ENCODE measurements at regions not wholly inside any gene's neighbourhood (a gene's known extent, or its start where the extent isn't known, plus 50 kb on each side); places are given as distances from the start of the nearest gene placed in this dataset.
"Not testable (repeated sequence)": the region's sequence is repeated elsewhere in the genome, so short reads cannot be mapped to it uniquely, and the experiment has no call there.

DNA sequence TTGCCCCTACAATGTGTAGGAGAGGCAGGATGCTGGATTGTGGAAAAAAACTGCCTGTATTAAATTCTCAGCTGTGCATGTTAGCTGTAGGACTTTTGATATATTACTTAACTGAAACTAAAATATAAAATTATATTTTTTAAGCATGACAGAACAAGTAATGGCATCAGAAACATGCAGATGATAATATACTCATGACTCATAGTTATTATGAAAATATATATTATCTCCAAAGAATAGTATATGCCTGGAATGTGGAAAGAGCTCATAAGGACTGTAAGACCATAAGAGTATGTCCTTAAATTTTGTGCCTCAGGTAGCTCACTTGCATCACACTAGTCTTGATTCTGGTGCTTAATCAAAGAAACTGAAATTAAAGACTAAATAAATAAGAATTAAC, 1100.6 kb downstream of the TECRL start:
- no peak for DNase-seq (ENCODE audit: extremely low read depth in 1 of 2, low read depth in 1 of 2)

DNA sequence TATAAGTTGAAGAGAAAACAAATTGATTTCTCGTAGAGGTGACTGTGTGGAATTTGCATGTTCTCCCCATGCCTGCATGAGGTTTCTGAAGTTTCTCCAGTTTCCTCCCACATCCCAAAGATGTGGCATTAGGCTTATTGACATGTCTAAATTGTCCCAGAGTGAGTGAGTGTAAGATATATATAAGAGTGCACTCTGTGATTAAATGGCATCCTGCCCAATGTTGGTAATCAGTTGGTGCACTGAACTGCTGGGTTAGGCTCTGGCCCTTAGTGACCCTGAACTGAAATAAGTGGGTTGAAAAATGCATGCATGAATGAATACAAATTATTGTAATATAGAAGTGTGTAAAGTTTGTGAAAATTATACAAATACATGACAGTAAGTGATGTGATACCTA, 1106.5 kb downstream of the TECRL start:
- DNase-seq (ENCODE audit: extremely low read depth in 1 of 2, low read depth in 1 of 2) = no peak

DNA sequence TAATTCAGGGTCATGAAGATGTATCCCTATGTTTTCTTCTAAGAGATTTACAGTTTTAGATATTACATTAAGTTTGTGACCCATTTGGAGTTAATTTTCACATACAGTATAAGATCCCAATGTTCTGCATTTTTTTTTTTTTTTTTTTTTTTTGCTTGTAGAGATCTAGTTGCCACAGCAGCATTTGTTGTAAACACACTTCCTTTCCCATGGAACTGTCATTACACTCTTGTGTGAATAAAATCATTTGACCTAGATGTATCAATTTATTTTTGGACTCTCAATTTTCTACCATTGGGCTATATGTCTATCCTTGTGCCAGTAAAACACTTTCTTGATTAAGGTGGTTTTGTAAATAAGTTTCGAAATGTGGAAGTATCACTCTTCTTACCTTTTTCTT, 1107.2 kb downstream of the TECRL start:
- DNase-seq (ENCODE audit: extremely low read depth in 1 of 2, low read depth in 1 of 2) = no peak

DNA sequence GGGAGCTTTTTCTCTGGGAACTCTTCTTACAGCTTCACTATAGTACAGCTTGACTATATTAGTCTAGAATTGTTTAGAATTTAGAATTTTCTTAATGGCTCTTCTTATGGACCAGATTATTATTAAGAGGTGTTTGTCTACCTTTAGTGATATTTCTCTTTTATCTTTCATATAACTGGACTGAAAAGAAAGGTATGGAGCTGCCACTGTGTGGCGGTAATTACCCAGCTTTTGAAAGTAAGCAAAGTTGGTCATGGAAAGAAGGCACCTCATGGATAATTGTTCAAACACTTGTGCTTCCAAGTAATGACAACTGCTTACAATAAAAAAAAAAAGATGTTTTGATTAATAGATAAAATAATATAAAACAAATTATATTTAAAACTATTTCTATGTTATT, 1112.5 kb downstream of the TECRL start:
- no peak for DNase-seq (ENCODE audit: extremely low read depth in 1 of 2, low read depth in 1 of 2)

DNA sequence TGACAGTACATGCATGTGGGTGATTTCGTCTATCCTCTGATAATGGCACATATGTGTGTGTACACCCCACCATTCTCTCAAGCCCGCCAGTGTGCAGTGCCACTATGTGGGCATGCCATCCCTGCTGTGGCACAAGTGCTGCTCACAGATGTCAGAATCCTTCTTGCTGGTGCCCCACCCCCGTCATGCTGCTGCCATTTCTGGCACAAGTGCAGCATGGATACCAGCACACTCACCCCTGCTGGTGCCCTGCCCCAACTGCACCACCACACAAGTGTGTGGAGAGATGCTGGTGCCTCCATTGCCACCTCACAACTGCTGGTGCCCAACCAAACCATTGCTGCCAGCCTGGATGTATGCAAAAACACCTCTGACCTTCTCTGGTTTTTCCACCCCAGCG, 1133.8 kb downstream of the TECRL start:
- no peak for DNase-seq (ENCODE audit: extremely low read depth in 1 of 2, low read depth in 1 of 2)

DNA sequence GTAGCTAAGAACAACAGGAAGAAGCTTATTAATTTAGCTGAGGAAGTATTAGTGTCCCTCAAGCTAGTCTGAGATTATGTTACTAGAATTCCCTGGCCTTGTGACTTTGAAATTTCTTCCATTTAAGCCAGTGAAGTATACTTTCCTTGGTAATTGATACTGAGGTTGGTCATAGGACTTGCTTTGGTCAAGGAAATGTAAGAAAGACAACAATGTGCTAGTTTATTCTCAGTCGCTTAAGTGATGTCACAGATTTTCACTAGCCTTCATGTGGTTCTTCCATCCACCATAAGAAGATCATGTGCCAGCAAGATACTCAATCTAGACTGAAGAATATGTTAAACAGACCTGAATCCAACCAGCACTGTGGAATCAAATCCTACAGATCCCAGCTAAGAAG, 1140.1 kb downstream of the TECRL start:
- no peak for DNase-seq (ENCODE audit: extremely low read depth in 1 of 2, low read depth in 1 of 2)

DNA sequence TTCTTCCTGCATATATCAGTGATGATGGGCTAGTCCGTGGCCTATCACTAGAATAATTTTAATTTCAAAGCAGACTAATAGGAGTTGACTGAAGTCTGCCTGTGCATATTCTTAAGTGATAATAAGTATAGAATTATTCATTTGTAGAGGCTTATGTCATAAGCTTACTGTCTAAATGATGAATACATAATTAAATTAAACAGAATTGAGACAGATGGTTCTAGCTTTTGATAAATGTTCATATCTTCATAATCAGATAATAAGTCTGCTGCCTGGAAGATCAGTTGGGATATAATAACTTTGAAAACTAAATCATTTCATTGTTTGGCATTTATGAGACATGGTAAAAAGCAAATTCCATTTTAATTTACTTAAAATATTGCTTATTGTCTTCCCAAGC, 1175.6 kb downstream of the TECRL start:
- DNase-seq (ENCODE audit: extremely low read depth in 1 of 2, low read depth in 1 of 2) = no peak

DNA sequence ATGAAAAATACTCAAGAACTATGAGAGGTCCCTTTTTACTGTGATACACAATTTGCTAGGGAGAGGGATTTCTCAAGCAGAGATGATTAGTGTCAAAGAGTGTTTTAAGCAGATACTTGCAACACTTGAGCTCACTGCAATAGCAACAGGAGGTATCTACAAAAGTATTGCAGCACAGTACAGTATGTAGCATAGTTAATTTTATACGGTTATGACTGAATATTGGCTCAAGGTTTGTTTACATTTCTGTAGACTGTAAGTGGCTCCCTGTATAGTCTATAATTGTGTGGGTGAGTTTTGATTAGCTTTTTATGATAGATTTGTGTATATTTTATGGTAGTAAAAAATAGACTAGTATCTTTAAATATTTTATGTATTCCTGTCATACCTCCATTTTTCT, 1177.2 kb downstream of the TECRL start:
- no peak for DNase-seq (ENCODE audit: extremely low read depth in 1 of 2, low read depth in 1 of 2)

DNA sequence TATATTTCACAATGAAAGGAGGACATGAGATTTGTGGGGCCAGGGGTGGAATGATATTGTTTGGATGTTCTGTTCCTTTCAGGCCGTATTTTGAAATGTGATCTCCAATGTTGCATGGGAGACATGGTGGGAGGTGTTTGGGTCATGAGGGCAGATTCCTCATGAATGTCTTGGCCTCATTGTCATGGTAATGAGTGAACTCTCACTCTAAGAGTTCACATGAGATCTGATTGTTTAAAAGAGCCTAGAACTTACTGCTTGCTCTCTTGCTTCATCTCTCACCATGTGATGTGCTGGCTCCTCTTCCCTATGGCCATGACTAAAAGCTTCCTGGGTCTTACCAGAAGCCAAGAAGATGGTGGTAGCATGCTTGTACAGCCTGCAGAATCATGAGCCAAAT, 1183.0 kb downstream of the TECRL start:
- no peak for DNase-seq (ENCODE audit: extremely low read depth in 1 of 2, low read depth in 1 of 2)

DNA sequence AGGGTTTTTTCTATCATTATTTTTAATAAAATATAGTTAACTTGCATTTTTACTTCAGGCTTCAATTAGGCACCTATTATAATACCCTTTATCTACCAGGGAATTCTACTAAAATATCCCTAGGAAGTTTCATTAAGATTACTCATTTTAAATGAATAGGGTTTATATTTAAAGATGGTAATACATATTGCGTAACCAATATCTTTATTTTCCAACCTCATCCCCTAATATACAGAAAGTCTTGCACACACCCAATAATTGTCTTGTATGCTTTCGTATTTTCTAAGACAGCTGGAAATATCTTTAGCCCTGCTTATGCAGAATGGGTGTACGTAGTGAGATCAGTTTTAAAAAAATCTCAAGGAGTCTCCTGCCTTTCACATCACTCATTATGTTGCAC, 1186.8 kb downstream of the TECRL start:
- no peak for DNase-seq (ENCODE audit: extremely low read depth in 1 of 2, low read depth in 1 of 2)

DNA sequence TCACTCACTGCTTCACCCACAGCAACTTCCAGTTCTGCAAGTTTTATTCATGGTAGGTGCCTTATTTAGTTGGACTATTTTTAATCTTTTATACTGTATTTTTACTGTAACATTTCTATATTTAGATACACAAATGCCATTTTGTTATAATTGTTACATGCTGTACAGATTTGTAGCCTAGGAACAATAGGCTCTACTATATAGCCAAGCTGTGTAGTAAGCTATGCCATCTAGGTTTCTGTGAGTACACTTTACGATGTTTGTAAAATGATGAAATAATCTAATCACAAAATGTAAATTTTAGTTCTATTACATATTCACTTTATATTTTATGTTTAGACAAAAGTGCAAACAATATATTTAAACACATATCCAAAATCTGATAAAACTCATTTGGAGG, 1187.8 kb downstream of the TECRL start:
- no peak for DNase-seq (ENCODE audit: extremely low read depth in 1 of 2, low read depth in 1 of 2)

DNA sequence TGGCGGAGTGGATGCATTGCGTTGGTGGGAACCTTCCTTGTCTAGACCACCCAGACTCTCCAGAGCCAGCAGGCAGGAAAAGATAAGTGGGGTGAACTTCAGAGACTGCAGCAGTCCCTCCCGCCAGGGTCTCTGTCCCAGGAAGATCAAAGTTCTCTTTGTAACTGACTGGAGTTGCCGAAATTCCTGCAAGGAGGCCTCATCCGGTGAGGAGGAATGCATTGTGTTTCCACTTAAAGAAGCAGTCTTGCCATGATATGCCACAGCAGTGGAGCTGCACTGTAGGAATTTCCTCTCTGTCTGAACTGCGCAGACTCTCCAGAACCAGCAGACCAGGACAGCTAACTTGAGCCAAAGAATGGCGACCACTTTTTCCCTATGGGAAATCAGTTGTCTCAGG, 1190.4 kb downstream of the TECRL start:
- DNase-seq (ENCODE audit: extremely low read depth in 1 of 2, low read depth in 1 of 2) = no peak

DNA sequence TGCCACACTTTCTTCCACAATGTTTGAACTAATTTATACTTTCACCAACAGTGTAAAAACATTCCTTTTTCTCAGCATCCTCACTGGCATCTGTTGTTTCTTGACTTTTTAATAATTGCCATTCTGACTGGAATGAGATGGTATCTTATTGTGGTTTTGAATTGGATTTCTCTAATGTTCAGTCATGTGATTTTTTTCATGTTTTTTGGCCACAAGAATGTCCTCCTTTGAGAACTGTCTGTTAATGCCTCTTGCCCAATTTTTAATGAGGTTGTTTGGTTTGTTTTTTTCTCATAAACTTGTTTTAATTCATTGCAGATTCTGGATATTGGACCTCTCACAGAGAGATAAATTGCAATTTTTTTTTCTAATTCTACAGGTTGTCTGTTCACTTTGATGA, 1195.2 kb downstream of the TECRL start:
- no peak for DNase-seq (ENCODE audit: extremely low read depth in 1 of 2, low read depth in 1 of 2)

DNA sequence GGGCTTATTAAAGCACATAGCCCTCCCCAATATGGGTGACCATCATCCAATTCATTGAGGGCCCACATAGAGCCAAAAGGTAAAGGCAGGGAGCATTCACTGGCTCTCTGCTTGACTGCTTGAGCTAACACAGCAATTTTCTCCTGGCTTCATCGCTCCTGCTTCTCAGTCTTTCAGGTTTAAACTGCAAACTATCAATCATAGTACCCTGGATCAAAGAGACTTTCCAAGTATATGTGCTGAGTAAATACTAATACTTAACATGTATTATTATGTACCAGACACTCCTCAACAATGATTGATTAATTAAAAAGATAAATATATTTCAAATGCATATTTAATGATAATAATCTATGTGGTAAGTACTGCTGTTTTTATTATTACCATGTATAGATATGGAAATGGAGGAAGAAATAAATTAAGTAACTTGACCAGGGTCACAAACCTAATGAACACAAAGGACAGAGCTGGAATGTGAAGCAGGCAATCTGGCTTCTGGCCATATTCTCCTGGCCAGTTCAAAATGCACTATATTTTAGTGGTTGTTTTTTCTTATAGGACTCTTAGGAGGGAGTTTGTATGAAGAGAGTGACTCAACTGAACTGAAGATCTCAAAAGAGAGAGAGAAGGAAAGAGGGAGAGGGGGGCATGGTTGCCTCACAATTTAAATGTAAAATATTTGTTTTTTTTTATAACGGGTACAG, 1197.3 kb downstream of the TECRL start:
- no peak for DNase-seq (ENCODE audit: extremely low read depth in 1 of 2, low read depth in 1 of 2)

DNA sequence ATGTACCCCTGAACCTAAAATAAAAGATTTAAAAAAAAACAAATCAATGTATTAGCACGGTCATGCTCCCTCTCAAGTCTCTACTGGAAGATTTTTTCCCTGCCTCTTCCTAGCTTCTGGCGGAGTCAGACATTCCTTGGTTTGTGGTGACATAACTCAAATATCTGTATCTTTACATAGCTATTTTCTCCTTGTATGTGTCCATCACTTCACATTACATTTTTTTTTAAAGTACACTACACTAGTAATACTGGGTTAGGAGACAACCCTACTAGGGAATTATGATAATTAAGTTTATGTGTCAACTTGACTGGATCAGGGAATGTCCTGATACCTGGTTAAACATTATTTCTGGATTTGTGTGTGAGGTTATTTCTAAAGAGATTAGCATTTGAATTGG, 1197.9 kb downstream of the TECRL start:
- DNase-seq (ENCODE audit: extremely low read depth in 1 of 2, low read depth in 1 of 2) = no peak

DNA sequence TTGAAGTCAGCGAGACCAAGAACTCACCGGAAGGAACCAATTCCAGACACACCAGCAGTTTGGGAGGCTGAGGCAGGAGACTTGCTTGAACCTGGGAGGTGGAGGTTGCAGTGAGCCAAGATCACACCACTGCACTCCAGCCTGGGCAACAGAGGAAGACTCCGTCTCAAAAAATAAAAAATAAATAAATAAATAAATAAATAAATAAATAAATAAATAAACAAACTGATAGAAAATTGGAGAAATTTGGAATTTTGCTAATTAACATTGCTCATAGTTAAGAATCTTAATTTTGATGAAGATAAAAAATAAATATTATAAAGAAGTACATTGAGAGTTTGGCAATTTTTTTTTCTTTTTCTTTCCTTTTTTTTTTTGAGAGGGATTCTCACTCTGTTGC, 1216.2 kb downstream of the TECRL start:
- not testable (repeated sequence) for DNase-seq (ENCODE audit: extremely low read depth in 1 of 2, low read depth in 1 of 2)

DNA sequence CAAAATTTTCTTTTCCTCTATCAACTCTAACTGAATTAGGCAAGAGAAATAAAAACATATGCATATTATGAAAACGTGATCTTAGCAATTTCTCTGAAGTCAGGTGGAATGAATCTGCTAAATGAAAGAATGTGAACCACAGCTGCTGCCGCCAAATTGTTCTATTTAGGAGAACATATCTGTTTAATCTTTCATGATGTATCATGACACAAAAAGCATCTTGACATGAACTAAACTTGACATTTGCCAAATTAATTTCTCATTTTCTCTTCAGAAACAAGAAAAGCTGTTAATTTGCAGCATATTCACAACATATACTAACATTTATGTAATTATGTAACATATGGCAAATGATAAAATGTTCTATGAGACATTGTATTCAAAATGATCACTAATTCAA, 1237.9 kb downstream of the TECRL start:
- DNase-seq (ENCODE audit: extremely low read depth in 1 of 2, low read depth in 1 of 2) = no peak

DNA sequence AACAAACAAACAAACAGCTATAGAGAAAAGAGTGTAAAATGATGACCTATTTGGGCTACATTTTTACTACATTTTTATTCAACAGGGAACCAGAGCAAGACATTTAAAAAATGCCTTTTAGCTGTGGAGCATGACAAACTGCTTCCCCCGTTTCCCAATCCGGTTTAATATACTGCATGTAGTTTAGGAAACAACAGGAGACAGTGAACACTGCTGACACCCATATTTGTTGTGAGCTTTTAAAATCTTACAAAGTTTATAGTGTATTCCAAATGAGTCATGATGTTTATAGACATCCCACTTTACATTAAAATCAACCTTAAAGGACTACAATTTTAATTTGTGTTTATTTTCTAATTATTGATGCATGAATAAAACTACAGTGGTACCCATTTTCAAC, 1238.3 kb downstream of the TECRL start:
- DNase-seq (ENCODE audit: extremely low read depth in 1 of 2, low read depth in 1 of 2) = no peak

DNA sequence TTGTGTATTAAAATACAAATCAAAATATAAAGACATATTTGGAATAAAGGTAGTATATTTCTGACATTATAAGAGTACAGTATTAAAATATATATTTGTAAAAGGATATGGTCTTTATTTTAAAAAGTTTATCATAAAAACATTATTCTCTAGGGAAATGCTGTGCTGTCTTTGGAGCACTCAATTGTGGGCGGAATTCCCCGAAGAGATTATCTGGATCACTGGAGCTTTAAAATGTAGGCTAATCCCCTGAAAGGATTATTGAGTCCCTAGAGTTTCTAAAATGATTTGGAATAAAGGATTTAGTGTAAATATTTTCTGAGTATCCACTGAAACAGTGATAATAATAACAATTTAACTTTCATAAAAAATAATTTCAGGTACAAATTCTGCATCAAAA, 1239.4 kb downstream of the TECRL start:
- DNase-seq (ENCODE audit: extremely low read depth in 1 of 2, low read depth in 1 of 2) = no peak

DNA sequence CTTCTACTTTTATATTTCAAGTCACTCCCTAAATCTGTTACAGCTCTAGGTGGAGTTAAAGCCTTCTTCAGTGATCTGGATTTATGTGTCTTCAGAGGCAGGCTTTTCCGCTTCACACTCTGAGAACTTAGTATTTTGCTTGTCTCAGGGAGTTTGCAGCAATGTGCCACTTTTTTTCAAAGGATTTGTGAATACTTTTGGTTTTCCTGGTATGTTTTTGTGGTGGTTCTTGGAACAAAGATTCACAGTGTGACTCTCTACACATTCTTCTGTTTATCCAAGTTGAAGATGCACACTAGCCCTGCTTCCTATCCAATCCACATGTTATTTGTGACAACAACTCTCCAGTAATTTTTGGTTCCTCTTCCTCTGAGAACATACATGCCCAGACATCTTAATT, 1253.7 kb downstream of the TECRL start:
- no peak for DNase-seq (ENCODE audit: extremely low read depth in 1 of 2, low read depth in 1 of 2)

DNA sequence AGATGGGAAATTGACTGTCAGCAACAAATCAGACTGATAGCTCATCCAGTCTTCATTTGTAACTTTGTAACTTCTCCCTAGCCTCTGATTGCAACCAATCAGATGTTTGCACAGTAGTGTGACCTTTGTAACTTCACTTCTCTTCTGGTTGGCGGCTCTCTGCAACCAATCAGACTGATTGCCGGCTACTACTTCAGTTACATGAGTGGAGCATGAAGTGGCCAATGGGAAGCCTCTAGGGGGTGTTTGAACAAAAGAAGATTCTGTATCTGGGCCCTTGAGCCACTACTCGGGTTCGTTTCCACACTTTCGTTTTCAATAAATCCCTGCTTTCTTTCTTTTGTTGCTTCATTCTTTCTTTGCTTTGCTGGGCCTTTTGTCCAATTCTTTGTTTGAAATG, 1285.8 kb downstream of the TECRL start:
- DNase-seq (ENCODE audit: extremely low read depth in 1 of 2, low read depth in 1 of 2) = no peak

DNA sequence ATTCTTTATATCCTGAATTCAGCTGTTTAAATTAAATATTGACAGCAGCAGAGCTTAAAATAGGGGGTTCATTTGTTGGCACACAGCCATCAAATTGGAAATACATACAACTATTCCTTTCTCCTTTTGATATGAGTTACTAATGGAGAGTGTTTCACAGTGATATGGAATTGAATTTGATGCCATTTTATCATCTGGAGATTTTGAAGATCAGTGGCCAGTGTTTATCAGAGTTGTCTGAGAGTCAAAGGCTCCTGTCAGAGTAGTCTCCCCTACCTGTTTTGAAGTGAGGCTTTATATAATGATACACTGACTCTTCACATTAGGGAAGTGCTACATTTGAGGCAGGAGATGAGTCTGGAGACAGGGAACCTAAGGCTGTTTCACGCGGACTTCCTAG, 1286.3 kb downstream of the TECRL start:
- no peak for DNase-seq (ENCODE audit: extremely low read depth in 1 of 2, low read depth in 1 of 2)

DNA sequence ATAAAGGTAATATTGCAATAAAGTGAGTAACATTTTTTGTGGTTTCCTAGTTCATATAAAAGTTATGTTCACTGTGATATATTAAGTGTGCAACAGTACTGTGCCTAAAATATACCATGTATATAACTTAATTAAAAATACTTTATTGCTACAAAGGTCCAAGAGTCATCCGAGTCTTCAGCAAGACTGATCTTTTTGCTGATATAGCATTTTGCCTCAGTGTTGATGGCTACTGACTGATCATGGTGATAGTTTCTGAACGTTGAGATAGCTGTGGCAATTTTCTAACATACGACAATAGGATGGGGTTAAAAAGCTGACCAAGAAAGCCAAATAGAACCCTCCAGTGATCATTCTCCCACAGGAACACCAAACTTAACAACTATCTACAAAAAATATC, 1302.7 kb downstream of the TECRL start:
- no peak for DNase-seq (ENCODE audit: extremely low read depth in 1 of 2, low read depth in 1 of 2)

DNA sequence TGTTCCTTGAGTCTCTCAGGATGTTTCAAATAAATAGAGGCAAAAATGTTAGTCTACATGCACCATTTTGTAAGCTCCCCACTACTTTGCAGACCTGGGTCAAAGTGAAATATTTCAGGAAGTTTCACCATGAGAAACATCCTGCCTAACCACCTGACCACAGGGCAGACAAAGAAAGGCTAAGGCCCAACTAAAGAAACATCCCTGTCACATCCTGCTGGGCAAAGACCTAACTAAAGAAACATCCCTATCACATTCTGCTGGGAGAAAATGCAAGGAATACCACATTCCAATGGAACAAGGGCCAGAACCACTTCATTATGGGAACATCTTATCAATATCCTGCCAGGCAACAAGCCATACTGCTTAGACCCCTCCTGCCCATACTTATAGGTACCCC, 1303.4 kb downstream of the TECRL start:
- no peak for DNase-seq (ENCODE audit: extremely low read depth in 1 of 2, low read depth in 1 of 2)

Data from stimulated activated CD8-positive, alpha-beta memory T cell treated with anti-CD3 and anti-CD28 coated beads, Interleukin-7, amount 100 ng/mL, for 48 hours (primary cell).